ENCODE measurements at regions not wholly inside any gene's neighbourhood (a gene's known extent, or its start where the extent isn't known, plus 50 kb on each side); places are given as distances from the start of the nearest gene placed in this dataset.

- no peak for TF ChIP-seq SP2 (IDR thresholded peaks at IDR 0.05; ENCODE audit: extremely low read depth, low read depth, low read length, poor library complexity, severe bottlenecking)
- TF ChIP-seq TAF1 (IDR thresholded peaks at IDR 0.05; ENCODE audit: control insufficient read depth, extremely low read depth, insufficient read depth, low read length, severe bottlenecking) = no peak
- no peak for TF ChIP-seq STAT6 (CRISPR knock-in tag; IDR thresholded peaks at IDR 0.05)
- TF ChIP-seq POLR2A (conservative IDR thresholded peaks at IDR 0.05) = no peak
- no peak for TF ChIP-seq ATF2 (CRISPR knock-in tag; IDR thresholded peaks at IDR 0.05)
- no peak for TF ChIP-seq ZNF133 (CRISPR knock-in tag; IDR thresholded peaks at IDR 0.05)
- no peak for TF ChIP-seq E2F5 (CRISPR knock-in tag; IDR thresholded peaks at IDR 0.05)
- TF ChIP-seq ETV6 (IDR thresholded peaks at IDR 0.05; ENCODE audit: borderline replicate concordance in 1 of 2, low read depth in 2 of 2, low read length in 1 of 2) = no peak
- TF ChIP-seq ETV6 (CRISPR knock-in tag; IDR thresholded peaks at IDR 0.05; ENCODE audit: borderline replicate concordance) = no peak
- no peak for TF ChIP-seq EP300 (IDR thresholded peaks at IDR 0.05; ENCODE audit: low read length)
- no peak for TF ChIP-seq FOXM1 (IDR thresholded peaks at IDR 0.05; ENCODE audit: low read depth)
- no peak for TF ChIP-seq FOXM1 (CRISPR knock-in tag; IDR thresholded peaks at IDR 0.05; ENCODE audit: low read depth)
Observed at GRCh38 chr10:15990535-15991129, 130.3 kb upstream of the MINDY3 start.
